ENCODE measurements at regions not wholly inside any gene's neighbourhood (a gene's known extent, or its start where the extent isn't known, plus 50 kb on each side); places are given as distances from the start of the nearest gene placed in this dataset.

GRCh38 chr12:126908765-126909142 is 1358.2 kb upstream of the TMEM132C start:
- TF ChIP-seq CTCF (IDR thresholded peaks at IDR 0.05; ENCODE audit: insufficient read depth, low read depth, low read length) = no peak
- no peak overlapping the region for H3K4me3 ChIP-seq (ENCODE audit: low read depth, low read length)
- DNase-seq (ENCODE audit: low read depth) = no peak

- TF ChIP-seq CTCF (IDR thresholded peaks at IDR 0.05; ENCODE audit: insufficient read depth, low read depth, low read length) = no peak
- H3K4me3 ChIP-seq (ENCODE audit: low read depth, low read length) = no peak overlapping the region
- no peak for DNase-seq (ENCODE audit: low read depth)
These were observed 1356.4 kb upstream of the TMEM132C start for GRCh38 chr12:126910570-126910969.

- no peak for DNase-seq (ENCODE audit: low read depth)
- no peak for TF ChIP-seq CTCF (IDR thresholded peaks at IDR 0.05; ENCODE audit: insufficient read depth, low read depth, low read length)
- no peak overlapping the region for H3K4me3 ChIP-seq (ENCODE audit: low read depth, low read length)
These were observed 1354.9 kb upstream of the TMEM132C start for GRCh38 chr12:126912111-126912510.

GRCh38 chr12:126914170-126914793 is 1352.7 kb upstream of the TMEM132C start:
- no peak overlapping the region for H3K4me3 ChIP-seq (ENCODE audit: low read depth, low read length)
- TF ChIP-seq CTCF (IDR thresholded peaks at IDR 0.05; ENCODE audit: insufficient read depth, low read depth, low read length) = no peak
- DNase-seq (ENCODE audit: low read depth) = no peak

- no peak for DNase-seq (ENCODE audit: low read depth)
- TF ChIP-seq CTCF (IDR thresholded peaks at IDR 0.05; ENCODE audit: insufficient read depth, low read depth, low read length) = no peak
- H3K4me3 ChIP-seq (ENCODE audit: low read depth, low read length) = no peak overlapping the region
These were observed 1351.7 kb upstream of the TMEM132C start for GRCh38 chr12:126915309-126915708.

- DNase-seq (ENCODE audit: low read depth) = no peak
- TF ChIP-seq CTCF (IDR thresholded peaks at IDR 0.05; ENCODE audit: insufficient read depth, low read depth, low read length) = no peak
- H3K4me3 ChIP-seq (ENCODE audit: low read depth, low read length) = no peak overlapping the region
These were observed 1340.9 kb upstream of the TMEM132C start for GRCh38 chr12:126926023-126926594.

- DNase-seq (ENCODE audit: low read depth) = no peak
- no peak for TF ChIP-seq CTCF (IDR thresholded peaks at IDR 0.05; ENCODE audit: insufficient read depth, low read depth, low read length)
- H3K4me3 ChIP-seq (ENCODE audit: low read depth, low read length) = no peak overlapping the region
These were observed 1336.7 kb upstream of the TMEM132C start for GRCh38 chr12:126930234-126930633.
